ENCODE measurements at regions not wholly inside any gene's neighbourhood (a gene's known extent, or its start where the extent isn't known, plus 50 kb on each side); places are given as distances from the start of the nearest gene placed in this dataset.

- peak in 3 of 12 donors; percentile 7 to 17 (median 12) for TF ChIP-seq CTCF (IDR thresholded peaks at IDR 0.05)
- TF ChIP-seq POLR2A (IDR thresholded peaks at IDR 0.05) = no peak
Observed at GRCh38 chr6:23547851-23548250, 578.2 kb upstream of the NRSN1 start.
